Small intestine (tissue), 7 donors: ENCODE measurements at regions not wholly inside any gene's neighbourhood (a gene's known extent, or its start where the extent isn't known, plus 50 kb on each side); places are given as distances from the start of the nearest gene placed in this dataset.

Source experiments
- DNase-seq, 2 donors: peaks; one replicate each; pipeline versions ENCODE4 v3.0.0 to v3.0.0-alpha.2; 2013
- FAIRE-seq: peaks from 2 replicates; lab custom pipeline; 2012; peaks lifted over from hg19 to GRCh38; lab: Jason Lieb, UNC
- H3K27ac ChIP-seq, 3 donors: one replicate each; pipeline ENCODE4 v1.5.1; 2013; ENCODE audit warnings: low read length in 2 of 3, mild to moderate bottlenecking in 2 of 3, control low read depth in 1 of 3, inconsistent platforms in 1 of 3, low read depth in 1 of 3, moderate library complexity in 1 of 3
- H3K27me3 ChIP-seq, 3 donors: one replicate each; pipeline ENCODE4 v1.6.1; 2013; ENCODE audit warnings: low read length in 3 of 3, inconsistent platforms in 1 of 3; ENCODE audit not compliant: control insufficient read depth in 3 of 3, insufficient read depth in 3 of 3
- H3K36me3 ChIP-seq, 3 donors: one replicate each; pipeline ENCODE4 v1.6.1; 2013; ENCODE audit warnings: low read length in 3 of 3, inconsistent platforms in 1 of 3, low read depth in 1 of 3, mild to moderate bottlenecking in 1 of 3, moderate library complexity in 1 of 3; ENCODE audit not compliant: control insufficient read depth in 3 of 3, insufficient read depth in 2 of 3
- H3K4me1 ChIP-seq, 3 donors: one replicate each; pipeline ENCODE4 v1.6.1; 2013; ENCODE audit warnings: low read length in 2 of 3, inconsistent platforms in 1 of 3, low read depth in 1 of 3, mild to moderate bottlenecking in 1 of 3, moderate library complexity in 1 of 3; ENCODE audit not compliant: control insufficient read depth in 3 of 3, insufficient read depth in 2 of 3
- H3K4me3 ChIP-seq, 3 donors: one replicate each; pipeline ENCODE4 v1.5.1; 2013; ENCODE audit warnings: low read length in 3 of 3, control low read depth in 1 of 3, inconsistent platforms in 1 of 3, low read depth in 1 of 3, mild to moderate bottlenecking in 1 of 3, moderate library complexity in 1 of 3
- H3K9me3 ChIP-seq, 2 donors: one replicate each; pipeline ENCODE4 v1.6.1; 2013; ENCODE audit warnings: low read depth in 1 of 2, low read length in 1 of 2; ENCODE audit not compliant: control insufficient read depth in 2 of 2, insufficient read depth in 1 of 2
- WGBS, 3 donors: extraction: QIAGEN DNeasy Blood & Tissue Kit; methylation state at CpG; one replicate each; pipeline ENCODE4 v1.1.7; 2013; 5-methylcytosine and 5-hydroxymethylcytosine counted together
- donor health status: healthy with polysubstance abuse.
- donor health status: control.
- donor health status: control.
- donor health status: Bipolar disorder and iron deficiency.
- donor health status: healthy.

DNA sequence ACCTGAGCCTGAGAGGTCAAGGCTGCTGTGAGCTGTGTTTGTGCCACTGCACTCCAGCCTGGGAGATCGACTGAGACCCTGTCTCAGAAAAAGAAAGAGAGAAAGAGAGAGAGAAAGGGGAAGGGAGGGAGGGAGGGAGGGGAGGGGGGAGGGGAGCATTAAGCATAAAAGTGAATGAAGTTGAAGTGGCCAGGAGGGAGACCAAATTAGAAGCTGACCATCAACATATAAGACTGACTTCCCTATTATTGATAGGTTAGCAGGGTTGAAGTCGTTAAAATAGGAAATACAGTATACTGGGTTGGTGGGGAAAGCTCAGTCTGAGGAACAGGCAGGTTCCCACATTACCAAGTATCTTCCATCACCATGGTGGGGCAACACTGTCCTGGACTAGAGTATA lies 117.1 kb upstream of the MKLN1 start:
- Histone ChIP-seq H3K9me3 (peaks cover 0 to 4% of the 10 kb centered on the region in 2 donors), H3K4me1 (no peaks in the 10 kb centered on the region), H3K36me3 (no peaks in the 10 kb centered on the region), H3K27ac (no peak overlapping the region), H3K27me3 (no peaks in the 10 kb centered on the region), H3K4me3 (no peak overlapping the region)
- DNase-seq (no peak), FAIRE-seq (no peak)
- 35 to 67% (median 64%) methylated on average over 1 to 2 of the region's 2 CpGs for WGBS, 3 donors

DNA sequence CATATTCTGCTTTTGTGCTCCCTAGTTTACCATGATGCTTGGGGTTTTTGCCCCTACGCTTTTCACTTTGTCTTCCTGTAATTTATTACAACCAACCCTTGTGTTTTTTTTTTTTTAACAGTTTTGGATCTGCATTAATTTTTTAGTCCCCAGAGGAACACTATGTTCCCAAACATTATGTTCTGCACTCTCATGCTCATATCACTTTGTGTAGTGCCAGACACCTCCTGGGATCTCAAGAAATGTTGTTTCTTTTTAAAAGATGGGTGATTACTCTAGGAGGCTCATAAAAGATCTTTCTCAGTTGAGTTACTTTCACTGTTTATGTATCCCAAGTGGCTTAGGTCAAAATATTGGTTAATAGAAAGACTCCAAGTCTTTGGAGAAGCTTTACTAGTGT lies 116.2 kb upstream of the MKLN1 start:
- H3K4me3 ChIP-seq = no peak overlapping the region
- no peaks in the 10 kb centered on the region for H3K4me1 ChIP-seq
- WGBS, 3 donors = 93 to 97% (median 97%) methylated on average over 1 of the region's 1 CpG
- peaks cover 0 to 4% of the 10 kb centered on the region in 2 donors for H3K9me3 ChIP-seq
- FAIRE-seq (no peak), DNase-seq (no peak)
- no peaks in the 10 kb centered on the region for H3K36me3 ChIP-seq
- no peaks in the 10 kb centered on the region for H3K27me3 ChIP-seq
- H3K27ac ChIP-seq = no peak overlapping the region

DNA sequence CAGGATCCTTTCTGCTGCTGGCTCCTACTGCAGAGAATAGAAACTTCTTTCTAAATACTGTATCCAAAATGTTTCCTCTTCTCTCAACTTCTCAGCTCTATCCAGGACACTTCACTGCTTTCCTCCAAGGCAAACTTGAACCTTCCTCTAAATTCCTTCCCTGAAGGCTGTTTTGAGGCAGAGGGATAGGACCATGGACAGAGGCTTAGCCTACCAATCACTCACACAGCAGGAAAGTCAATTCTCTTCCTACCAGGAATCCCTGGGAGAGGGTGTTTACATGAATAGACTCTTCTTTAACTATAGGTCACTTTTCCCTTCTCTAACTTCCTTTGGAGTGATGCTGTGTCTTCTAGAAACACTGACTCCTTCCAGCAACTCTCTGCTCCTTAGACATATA lies 115.6 kb upstream of the MKLN1 start:
- Histone ChIP-seq H3K4me1 (no peaks in the 10 kb centered on the region), H3K27me3 (no peaks in the 10 kb centered on the region), H3K27ac (no peak overlapping the region), H3K36me3 (no peaks in the 10 kb centered on the region), H3K9me3 (peaks cover 0 to 4% of the 10 kb centered on the region in 2 donors), H3K4me3 (no peak overlapping the region)
- peak in 1 of 2 donors; percentile 17 for DNase-seq
- FAIRE-seq = no peak

DNA sequence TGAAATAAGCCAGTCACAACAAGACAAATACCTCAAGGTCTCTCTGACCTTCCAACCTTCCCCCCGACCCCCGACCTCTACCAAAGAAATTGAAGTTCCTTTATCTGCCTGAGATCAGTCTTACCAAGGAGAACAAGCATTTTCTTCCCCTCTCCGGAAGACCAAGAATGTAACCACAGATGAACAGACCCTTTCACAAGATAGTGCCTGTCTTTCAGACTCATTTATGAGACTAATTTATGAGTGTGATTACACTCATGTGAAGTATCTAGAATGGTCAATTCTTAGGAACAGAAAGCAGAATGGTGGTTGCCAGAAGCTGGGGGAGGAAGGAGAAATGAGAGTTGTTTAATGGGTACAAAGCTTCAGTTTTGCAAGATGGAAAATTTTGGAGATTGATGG lies 108.9 kb upstream of the MKLN1 start:
- FAIRE-seq (no peak), DNase-seq (peak in 1 of 2 donors; percentile 4)
- no peaks in the 10 kb centered on the region for H3K36me3 ChIP-seq
- no peak overlapping the region for H3K4me3 ChIP-seq
- 52 to 86% (median 60%) methylated on average over 3 of the region's 3 CpGs for WGBS, 3 donors
- H3K27ac ChIP-seq = no peak overlapping the region
- peaks cover 0 to 8% (median 0%) of the 10 kb centered on the region in 3 donors for H3K4me1 ChIP-seq
- no peaks in the 10 kb centered on the region for H3K27me3 ChIP-seq
- peaks cover 0 to 4% of the 10 kb centered on the region in 2 donors for H3K9me3 ChIP-seq

DNA sequence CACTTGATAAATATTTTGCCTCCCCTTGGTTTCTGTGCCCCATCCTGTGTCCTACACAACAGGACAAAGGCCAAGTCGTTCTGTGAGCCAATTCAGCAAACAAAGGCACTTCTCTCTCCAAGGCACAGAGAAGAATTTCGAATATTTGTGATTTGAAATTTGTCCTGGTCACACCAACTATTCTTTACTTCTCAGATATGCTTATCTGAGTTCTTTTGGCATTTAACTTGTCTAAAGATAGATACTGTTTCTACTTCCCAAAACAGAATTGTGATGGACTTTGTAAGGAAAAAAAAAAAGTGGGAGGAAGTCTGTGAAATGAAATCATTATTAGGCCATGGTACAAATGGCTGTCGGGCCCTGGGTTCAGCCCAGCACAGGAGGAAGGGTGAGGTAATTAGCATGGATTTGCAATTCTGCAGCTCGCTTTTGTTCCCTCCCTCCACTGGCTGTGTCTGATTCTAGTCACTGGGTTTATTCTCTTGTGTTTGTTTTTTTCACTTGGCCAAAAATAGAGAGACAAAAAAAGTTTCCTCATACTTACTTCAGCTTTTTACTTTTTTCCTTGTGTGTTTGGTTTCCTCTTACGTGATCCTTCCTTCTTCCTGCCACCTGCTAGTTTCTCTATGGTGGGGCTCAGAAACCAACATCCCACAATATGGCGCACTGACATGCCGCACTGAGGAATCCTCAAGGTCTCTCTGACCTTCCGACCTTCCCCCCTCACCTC lies 108.2 kb upstream of the MKLN1 start:
- Histone ChIP-seq H3K27ac (peak overlapping the region; percentile 8 to 36 (median 21)), H3K36me3 (no peaks in the 10 kb centered on the region), H3K4me1 (peaks cover 0 to 8% (median 0%) of the 10 kb centered on the region in 3 donors), H3K4me3 (no peak overlapping the region), H3K27me3 (no peaks in the 10 kb centered on the region), H3K9me3 (no peaks in the 10 kb centered on the region)
- WGBS, 3 donors = 47 to 55% (median 52%) methylated on average over 8 of the region's 8 CpGs
- FAIRE-seq (no peak), DNase-seq (peak; percentile 43 to 44)

DNA sequence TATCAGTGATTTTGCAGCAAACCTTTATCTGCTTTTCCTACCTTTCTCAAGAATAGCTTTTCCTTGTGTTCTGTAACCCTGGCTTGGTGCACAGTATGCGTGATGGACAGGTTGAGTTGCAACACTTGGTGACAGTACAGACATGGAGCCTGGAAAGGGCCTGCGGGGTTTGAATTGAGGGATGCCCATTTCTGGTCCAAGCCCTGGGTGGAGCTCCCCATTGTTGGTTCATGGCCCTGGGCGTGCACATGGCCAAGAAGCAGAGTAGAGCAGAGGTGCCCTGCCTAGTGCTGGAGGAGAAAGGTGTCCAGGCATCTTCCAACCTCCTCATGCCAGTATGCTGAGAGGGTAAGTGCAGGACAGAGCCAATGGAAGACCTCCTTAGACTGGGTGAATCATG lies 106.6 kb upstream of the MKLN1 start:
- Histone ChIP-seq H3K36me3 (no peaks in the 10 kb centered on the region), H3K27ac (no peak overlapping the region), H3K9me3 (no peaks in the 10 kb centered on the region), H3K4me1 (peaks cover 0 to 19% (median 11%) of the 10 kb centered on the region in 3 donors), H3K27me3 (no peaks in the 10 kb centered on the region), H3K4me3 (no peak overlapping the region)
- DNase-seq (no peak), FAIRE-seq (no peak)
- 96 to 98% (median 97%) methylated on average over 3 of the region's 3 CpGs for WGBS, 3 donors

DNA sequence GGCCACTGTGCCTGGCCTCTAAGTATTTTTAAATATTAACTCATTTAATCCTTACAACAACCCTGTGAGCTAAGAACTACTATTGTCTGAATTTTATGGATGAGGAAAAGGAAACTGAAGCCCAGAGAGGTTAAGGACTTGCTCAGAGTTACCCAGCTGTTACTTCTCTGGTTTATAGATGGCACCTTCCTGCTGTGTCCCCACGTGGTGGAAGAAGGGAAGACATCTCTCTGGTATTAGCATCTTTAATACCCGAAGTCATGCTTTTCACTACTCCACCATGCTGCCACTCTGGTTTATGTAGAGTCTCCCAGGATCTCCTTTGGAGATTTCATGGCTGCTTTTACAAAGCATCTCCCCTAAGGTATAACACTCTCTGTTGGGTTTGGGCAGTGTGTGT lies 105.5 kb upstream of the MKLN1 start:
- Histone ChIP-seq H3K27me3 (no peaks in the 10 kb centered on the region), H3K4me3 (no peak overlapping the region), H3K4me1 (peaks cover 0 to 30% (median 16%) of the 10 kb centered on the region in 3 donors), H3K27ac (no peak overlapping the region), H3K36me3 (no peaks in the 10 kb centered on the region), H3K9me3 (peaks cover 0 to 3% of the 10 kb centered on the region in 2 donors)
- 76 to 87% (median 78%) methylated on average over 2 of the region's 2 CpGs for WGBS, 3 donors
- DNase-seq (no peak), FAIRE-seq (no peak)

DNA sequence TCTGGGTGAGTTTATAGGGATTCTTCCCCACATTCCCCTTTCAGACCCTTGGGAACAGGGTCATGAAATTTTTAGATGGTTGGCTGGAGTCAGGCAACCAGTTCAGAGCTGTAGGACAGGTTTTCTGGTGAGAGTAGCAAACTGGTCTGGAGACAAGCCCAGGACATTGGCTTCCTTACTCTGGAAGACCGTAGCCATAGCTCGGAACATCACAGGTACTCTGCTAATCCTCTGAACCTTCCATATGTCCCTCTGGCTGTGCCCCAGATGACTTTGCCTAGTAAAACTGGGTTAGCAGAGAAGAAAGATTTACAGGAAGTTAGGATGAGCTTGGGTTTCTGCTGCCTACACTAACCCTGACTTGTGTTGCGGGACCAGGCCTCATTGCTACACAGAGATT lies 104.5 kb upstream of the MKLN1 start:
- no peak overlapping the region for H3K4me3 ChIP-seq
- FAIRE-seq (no peak), DNase-seq (no peak)
- H3K9me3 ChIP-seq = peaks cover 0 to 3% of the 10 kb centered on the region in 2 donors
- WGBS, 3 donors = 94 to 98% (median 96%) methylated on average over 3 of the region's 3 CpGs
- H3K4me1 ChIP-seq = peaks cover 0 to 30% (median 16%) of the 10 kb centered on the region in 3 donors
- no peak overlapping the region for H3K27ac ChIP-seq
- no peaks in the 10 kb centered on the region for H3K36me3 ChIP-seq
- no peaks in the 10 kb centered on the region for H3K27me3 ChIP-seq

DNA sequence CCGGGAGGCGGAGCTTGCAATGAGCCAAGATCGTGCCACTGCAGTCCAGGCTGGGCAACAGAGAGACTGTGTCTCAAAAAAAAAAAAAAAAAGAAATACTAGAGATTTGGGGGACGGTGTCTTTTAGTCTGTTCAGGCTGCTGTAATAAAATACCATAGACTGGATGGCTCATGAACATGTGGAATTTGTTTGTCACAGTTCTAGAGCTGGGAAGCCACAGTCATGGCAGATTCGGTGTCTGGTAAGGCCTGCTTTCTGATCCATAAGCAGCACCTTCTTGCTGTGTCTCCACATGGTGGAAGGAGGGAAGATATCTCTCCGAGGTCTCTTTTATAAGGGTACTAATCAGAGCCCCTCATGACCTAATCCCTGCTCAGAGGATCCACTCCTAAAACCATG lies 102.7 kb upstream of the MKLN1 start:
- FAIRE-seq (no peak), DNase-seq (no peak)
- H3K27ac ChIP-seq = peak overlapping the region in 2 of 3 donors; percentile 78 to 94
- 94 to 96% (median 94%) methylated on average over 6 of the region's 6 CpGs for WGBS, 3 donors
- no peak overlapping the region for H3K4me3 ChIP-seq
- H3K4me1 ChIP-seq = peaks cover 0 to 26% (median 16%) of the 10 kb centered on the region in 3 donors
- no peaks in the 10 kb centered on the region for H3K36me3 ChIP-seq
- H3K9me3 ChIP-seq = peaks cover 0 to 3% of the 10 kb centered on the region in 2 donors
- no peaks in the 10 kb centered on the region for H3K27me3 ChIP-seq
